ENCODE measurements at regions not wholly inside any gene's neighbourhood (a gene's known extent, or its start where the extent isn't known, plus 50 kb on each side); places are given as distances from the start of the nearest gene placed in this dataset.
"Not testable (repeated sequence)": the region's sequence is repeated elsewhere in the genome, so short reads cannot be mapped to it uniquely, and the experiment has no call there.

DNA sequence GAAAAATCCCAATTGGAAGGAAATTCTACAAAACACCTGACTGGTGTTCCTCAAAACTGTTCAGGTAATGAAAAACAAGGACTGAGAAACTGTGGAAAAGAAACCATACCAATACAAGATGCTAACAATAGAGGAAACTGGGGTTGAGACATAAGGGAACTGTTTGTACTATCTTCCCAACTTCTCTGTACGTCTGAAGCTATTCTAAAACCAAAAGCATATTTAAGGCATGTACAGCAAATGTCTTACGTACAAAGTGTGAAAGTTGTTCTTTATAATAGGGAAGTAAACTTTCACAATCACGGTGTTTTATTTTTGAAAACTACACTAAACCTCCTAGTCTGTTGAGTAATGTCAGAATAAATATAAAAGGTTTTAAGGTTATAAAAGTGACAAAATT is 776.1 kb upstream of the RAB6C start:
- no peaks in the 10 kb centered on the region for H3K9me3 ChIP-seq
- H3K27ac ChIP-seq (ENCODE audit: low read depth in 2 of 2, low read length in 1 of 2) = no peak overlapping the region
- ChIA-PET POLR2A (no interaction called here), CTCF (no interaction called here)
- no peak overlapping the region for H3K4me3 ChIP-seq (ENCODE audit: low read depth in 2 of 2, low read length in 1 of 2)
- WGBS (ENCODE audit: low lambda C conversion rate) = 22% methylated on average over 3 of the region's 3 CpGs
- H3K4me1 ChIP-seq (ENCODE audit: control insufficient read depth in 1 of 2, insufficient read depth in 2 of 2, low read depth in 1 of 2, low read length in 1 of 2) = no peaks in the 10 kb centered on the region
- no peak for TF ChIP-seq RCOR1 (IDR thresholded peaks at IDR 0.05; ENCODE audit: low read length)
- TF ChIP-seq TAF1 (IDR thresholded peaks at IDR 0.05; ENCODE audit: borderline replicate concordance, low read depth, low read length) = no peak
- TF ChIP-seq, protein P1, sequence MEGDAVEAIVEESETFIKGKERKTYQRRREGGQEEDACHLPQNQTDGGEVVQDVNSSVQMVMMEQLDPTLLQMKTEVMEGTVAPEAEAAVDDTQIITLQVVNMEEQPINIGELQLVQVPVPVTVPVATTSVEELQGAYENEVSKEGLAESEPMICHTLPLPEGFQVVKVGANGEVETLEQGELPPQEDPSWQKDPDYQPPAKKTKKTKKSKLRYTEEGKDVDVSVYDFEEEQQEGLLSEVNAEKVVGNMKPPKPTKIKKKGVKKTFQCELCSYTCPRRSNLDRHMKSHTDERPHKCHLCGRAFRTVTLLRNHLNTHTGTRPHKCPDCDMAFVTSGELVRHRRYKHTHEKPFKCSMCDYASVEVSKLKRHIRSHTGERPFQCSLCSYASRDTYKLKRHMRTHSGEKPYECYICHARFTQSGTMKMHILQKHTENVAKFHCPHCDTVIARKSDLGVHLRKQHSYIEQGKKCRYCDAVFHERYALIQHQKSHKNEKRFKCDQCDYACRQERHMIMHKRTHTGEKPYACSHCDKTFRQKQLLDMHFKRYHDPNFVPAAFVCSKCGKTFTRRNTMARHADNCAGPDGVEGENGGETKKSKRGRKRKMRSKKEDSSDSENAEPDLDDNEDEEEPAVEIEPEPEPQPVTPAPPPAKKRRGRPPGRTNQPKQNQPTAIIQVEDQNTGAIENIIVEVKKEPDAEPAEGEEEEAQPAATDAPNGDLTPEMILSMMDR (IDR thresholded peaks at IDR 0.05) = no peak
- TF ChIP-seq TCF12 (IDR thresholded peaks at IDR 0.05) = no peak
- no peak for TF ChIP-seq MEF2A (IDR thresholded peaks at IDR 0.05; ENCODE audit: borderline replicate concordance, low read depth)
- no peak for TF ChIP-seq SMC3 (IDR thresholded peaks at IDR 0.05; ENCODE audit: low read depth, low read length)
- TF ChIP-seq, protein P2, sequence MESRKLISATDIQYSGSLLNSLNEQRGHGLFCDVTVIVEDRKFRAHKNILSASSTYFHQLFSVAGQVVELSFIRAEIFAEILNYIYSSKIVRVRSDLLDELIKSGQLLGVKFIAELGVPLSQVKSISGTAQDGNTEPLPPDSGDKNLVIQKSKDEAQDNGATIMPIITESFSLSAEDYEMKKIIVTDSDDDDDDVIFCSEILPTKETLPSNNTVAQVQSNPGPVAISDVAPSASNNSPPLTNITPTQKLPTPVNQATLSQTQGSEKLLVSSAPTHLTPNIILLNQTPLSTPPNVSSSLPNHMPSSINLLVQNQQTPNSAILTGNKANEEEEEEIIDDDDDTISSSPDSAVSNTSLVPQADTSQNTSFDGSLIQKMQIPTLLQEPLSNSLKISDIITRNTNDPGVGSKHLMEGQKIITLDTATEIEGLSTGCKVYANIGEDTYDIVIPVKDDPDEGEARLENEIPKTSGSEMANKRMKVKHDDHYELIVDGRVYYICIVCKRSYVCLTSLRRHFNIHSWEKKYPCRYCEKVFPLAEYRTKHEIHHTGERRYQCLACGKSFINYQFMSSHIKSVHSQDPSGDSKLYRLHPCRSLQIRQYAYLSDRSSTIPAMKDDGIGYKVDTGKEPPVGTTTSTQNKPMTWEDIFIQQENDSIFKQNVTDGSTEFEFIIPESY (IDR thresholded peaks at IDR 0.05; ENCODE audit: borderline replicate concordance, low read depth) = no peak
- no peak for TF ChIP-seq JUND (IDR thresholded peaks at IDR 0.05)
- TF ChIP-seq RXRA (IDR thresholded peaks at IDR 0.05; ENCODE audit: borderline replicate concordance, low read depth) = no peak
- TF ChIP-seq YY1 (IDR thresholded peaks at IDR 0.05; ENCODE audit: low read depth) = no peak
- TF ChIP-seq RAD21 (IDR thresholded peaks at IDR 0.05; ENCODE audit: low read length) = no peak
- no peak for TF ChIP-seq NRF1 (IDR thresholded peaks at IDR 0.05; ENCODE audit: low read depth, low read length)
- TF ChIP-seq NFIC (IDR thresholded peaks at IDR 0.05; ENCODE audit: borderline replicate concordance) = no peak
- H3F3A ChIP-seq (replicated peaks; ENCODE audit: insufficient read depth) = no peaks in the 10 kb centered on the region
- no peak overlapping the region for H3K9ac ChIP-seq
- no peak for DNase-seq
- H3K27me3 ChIP-seq (ENCODE audit: insufficient read depth) = no peaks in the 10 kb centered on the region
- no peaks in the 10 kb centered on the region for H3K36me3 ChIP-seq (replicated peaks in 1 of 2; ENCODE audit: control insufficient read depth in 1 of 2, insufficient read depth in 2 of 2, low read length in 1 of 2)
- H4K20me1 ChIP-seq (ENCODE audit: insufficient read depth) = no peaks in the 10 kb centered on the region
- H2AFZ ChIP-seq (ENCODE audit: low read depth) = no peak overlapping the region
- H3K79me2 ChIP-seq (ENCODE audit: insufficient read depth) = no peaks in the 10 kb centered on the region
- no peaks in the 10 kb centered on the region for H3K9me2 ChIP-seq
- no peak overlapping the region for H3K4me2 ChIP-seq

DNA sequence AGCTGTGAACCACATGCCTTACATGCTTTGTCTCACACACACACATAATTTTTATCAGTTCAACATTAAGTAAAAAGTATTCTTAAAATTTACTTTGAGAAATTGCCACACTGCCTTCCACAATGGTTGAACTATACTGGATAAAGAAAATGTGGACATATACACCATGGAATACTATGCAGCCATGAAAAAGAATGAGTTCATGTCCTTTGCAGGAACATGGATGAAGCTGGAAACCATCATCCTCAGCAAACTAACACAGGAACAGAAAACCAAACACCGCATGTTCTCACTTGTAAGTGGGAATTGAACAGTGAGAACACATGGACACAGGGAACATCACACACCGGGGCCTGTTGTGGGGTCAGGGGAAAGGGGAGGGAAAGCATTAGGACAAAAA is 774.9 kb upstream of the RAB6C start:
- H2AFZ ChIP-seq (ENCODE audit: low read depth); CTCF ChIA-PET; DNase-seq; H3K9me3 ChIP-seq; POLR2A ChIA-PET; H3K79me2 ChIP-seq (ENCODE audit: insufficient read depth); H3K27ac ChIP-seq (ENCODE audit: low read depth in 2 of 2, low read length in 1 of 2); H3K9me2 ChIP-seq; H3K36me3 ChIP-seq (replicated peaks in 1 of 2; ENCODE audit: control insufficient read depth in 1 of 2, insufficient read depth in 2 of 2, low read length in 1 of 2); H3K4me1 ChIP-seq (ENCODE audit: control insufficient read depth in 1 of 2, insufficient read depth in 2 of 2, low read depth in 1 of 2, low read length in 1 of 2); H3K4me2 ChIP-seq; H3K4me3 ChIP-seq (ENCODE audit: low read depth in 2 of 2, low read length in 1 of 2); H3K27me3 ChIP-seq (ENCODE audit: insufficient read depth); H3F3A ChIP-seq (replicated peaks; ENCODE audit: insufficient read depth); H4K20me1 ChIP-seq (ENCODE audit: insufficient read depth); H3K9ac ChIP-seq: not testable (repeated sequence)
- 52% methylated on average over 2 of the region's 2 CpGs for WGBS (ENCODE audit: low lambda C conversion rate)

Measured in SK-N-SH (cell line).